ENCODE measurements at regions not wholly inside any gene's neighbourhood (a gene's known extent, or its start where the extent isn't known, plus 50 kb on each side); places are given as distances from the start of the nearest gene placed in this dataset.

GRCh38 chr2:146890491-146890890, 954.3 kb upstream of the ACVR2A start:
- H3K27me3 Mint-ChIP-seq: no peaks in the 10 kb centered on the region
- H3K4me1 Mint-ChIP-seq (ENCODE audit: low read depth): no peaks in the 10 kb centered on the region
- no peak for DNase-seq (ENCODE audit: low spot score, unreplicated experiment)
- TF ChIP-seq CTCF (IDR thresholded peaks at IDR 0.05; ENCODE audit: unreplicated experiment): no peak
- H3K9me3 Mint-ChIP-seq (ENCODE audit: low read depth): no peaks in the 10 kb centered on the region
- H3K36me3 Mint-ChIP-seq (ENCODE audit: insufficient read depth): no peaks in the 10 kb centered on the region
- no peak overlapping the region for H3K27ac Mint-ChIP-seq
- H3K4me3 Mint-ChIP-seq (ENCODE audit: low read depth): no peak overlapping the region

DNA sequence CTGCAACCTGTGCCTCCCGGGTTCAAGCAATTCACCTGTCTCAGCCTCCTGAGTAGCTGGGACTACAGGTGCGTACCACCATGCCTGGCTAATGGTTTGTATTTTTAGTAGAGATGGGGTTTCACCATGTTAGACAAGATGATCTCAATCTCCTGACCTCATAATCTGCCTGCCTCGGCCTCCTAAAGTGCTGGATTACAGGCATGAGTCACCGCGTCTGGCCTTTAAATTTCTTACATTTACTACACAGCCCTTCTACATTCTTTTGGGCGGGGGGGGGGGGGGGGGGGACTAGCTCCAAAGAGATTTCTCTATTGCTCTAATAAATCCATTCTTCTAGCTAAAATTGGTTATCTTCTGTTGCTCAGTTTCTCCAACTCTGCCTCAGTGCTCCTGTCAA, 964.9 kb upstream of the ACVR2A start:
- no peak for TF ChIP-seq CTCF (IDR thresholded peaks at IDR 0.05; ENCODE audit: unreplicated experiment)
- no peak overlapping the region for H3K27ac Mint-ChIP-seq

DNA sequence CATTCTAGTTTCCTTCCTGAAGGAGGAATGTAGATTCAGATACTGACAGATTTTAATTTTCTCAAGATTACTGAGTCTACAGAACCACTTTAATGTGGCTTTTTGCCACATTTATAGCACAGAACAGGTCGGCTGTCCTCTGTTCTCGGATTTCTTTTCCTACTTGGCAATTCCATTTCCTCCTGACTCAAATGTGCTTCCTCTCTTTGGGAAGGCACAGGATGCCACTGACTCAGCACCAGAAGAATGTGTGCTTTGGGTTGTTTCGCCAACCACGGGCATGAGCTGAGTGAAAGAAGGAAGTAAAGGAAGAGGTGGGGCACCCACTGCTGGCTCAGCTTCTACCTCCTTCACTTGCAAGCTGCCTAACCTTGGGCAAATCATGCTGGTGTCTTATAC, 970.6 kb upstream of the ACVR2A start:
- H3K36me3 Mint-ChIP-seq (ENCODE audit: insufficient read depth): no peaks in the 10 kb centered on the region
- no peaks in the 10 kb centered on the region for H3K4me1 Mint-ChIP-seq (ENCODE audit: low read depth)
- H3K4me3 Mint-ChIP-seq (ENCODE audit: low read depth): no peak overlapping the region
- no peaks in the 10 kb centered on the region for H3K9me3 Mint-ChIP-seq (ENCODE audit: low read depth)
- DNase-seq (ENCODE audit: low spot score, unreplicated experiment): no peak
- H3K27me3 Mint-ChIP-seq: no peaks in the 10 kb centered on the region
- no peak overlapping the region for H3K27ac Mint-ChIP-seq
- no peak for TF ChIP-seq CTCF (IDR thresholded peaks at IDR 0.05; ENCODE audit: unreplicated experiment)

More for the DNA sequence above, 964.9 kb upstream of the ACVR2A start:
- no peaks in the 10 kb centered on the region for H3K4me1 Mint-ChIP-seq (ENCODE audit: low read depth)
- peaks cover 4% of the 10 kb centered on the region for H3K9me3 Mint-ChIP-seq (ENCODE audit: low read depth)
- no peak for DNase-seq (ENCODE audit: low spot score, unreplicated experiment)
- H3K27me3 Mint-ChIP-seq: no peaks in the 10 kb centered on the region
- H3K4me3 Mint-ChIP-seq (ENCODE audit: low read depth): no peak overlapping the region
- H3K36me3 Mint-ChIP-seq (ENCODE audit: insufficient read depth): no peaks in the 10 kb centered on the region

- H3K27ac Mint-ChIP-seq: no peak overlapping the region
- H3K27me3 Mint-ChIP-seq: no peaks in the 10 kb centered on the region
- no peak overlapping the region for H3K4me3 Mint-ChIP-seq (ENCODE audit: low read depth)
Observed at GRCh38 chr2:146873646-146874259, 971.1 kb upstream of the ACVR2A start.

GRCh38 chr2:146873056-146873455, 971.8 kb upstream of the ACVR2A start:
- no peaks in the 10 kb centered on the region for H3K36me3 Mint-ChIP-seq (ENCODE audit: insufficient read depth)
- H3K4me1 Mint-ChIP-seq (ENCODE audit: low read depth): no peaks in the 10 kb centered on the region
- no peak overlapping the region for H3K27ac Mint-ChIP-seq
- no peak for DNase-seq (ENCODE audit: low spot score, unreplicated experiment)
- TF ChIP-seq CTCF (IDR thresholded peaks at IDR 0.05; ENCODE audit: unreplicated experiment): no peak
- no peaks in the 10 kb centered on the region for H3K9me3 Mint-ChIP-seq (ENCODE audit: low read depth)
- no peaks in the 10 kb centered on the region for H3K27me3 Mint-ChIP-seq
- H3K4me3 Mint-ChIP-seq (ENCODE audit: low read depth): no peak overlapping the region

More at GRCh38 chr2:146873646-146874259, 971.1 kb upstream of the ACVR2A start:
- Mint-ChIP-seq H3K36me3 (ENCODE audit: insufficient read depth) (no peaks in the 10 kb centered on the region), H3K9me3 (ENCODE audit: low read depth) (no peaks in the 10 kb centered on the region), H3K4me1 (ENCODE audit: low read depth) (no peaks in the 10 kb centered on the region)
- no peak for TF ChIP-seq CTCF (IDR thresholded peaks at IDR 0.05; ENCODE audit: unreplicated experiment)
- DNase-seq (ENCODE audit: low spot score, unreplicated experiment): no peak

All from progenitor cell of endocrine pancreas (in vitro differentiated cells).